NT2/D1 (cell line): ENCODE measurements at regions not wholly inside any gene's neighbourhood (a gene's known extent, or its start where the extent isn't known, plus 50 kb on each side); places are given as distances from the start of the nearest gene placed in this dataset.

ENCODE experiments used
- SUZ12 ChIP-seq: IDR thresholded peaks from 2 replicates; pipeline ENCODE4 v1.6.1; 2011; ENCODE audit not compliant: insufficient read length, insufficient read depth; ENCODE audit errors: extremely low read depth
- YY1 ChIP-seq: IDR thresholded peaks from 2 replicates; pipeline ENCODE4 v1.6.1; 2011; ENCODE audit not compliant: insufficient read length, insufficient read depth
- ZNF274 ChIP-seq: IDR thresholded peaks from 2 replicates; pipeline ENCODE4 v1.6.1; 2011; ENCODE audit warnings: mild to moderate bottlenecking, low read depth, low read length

DNA sequence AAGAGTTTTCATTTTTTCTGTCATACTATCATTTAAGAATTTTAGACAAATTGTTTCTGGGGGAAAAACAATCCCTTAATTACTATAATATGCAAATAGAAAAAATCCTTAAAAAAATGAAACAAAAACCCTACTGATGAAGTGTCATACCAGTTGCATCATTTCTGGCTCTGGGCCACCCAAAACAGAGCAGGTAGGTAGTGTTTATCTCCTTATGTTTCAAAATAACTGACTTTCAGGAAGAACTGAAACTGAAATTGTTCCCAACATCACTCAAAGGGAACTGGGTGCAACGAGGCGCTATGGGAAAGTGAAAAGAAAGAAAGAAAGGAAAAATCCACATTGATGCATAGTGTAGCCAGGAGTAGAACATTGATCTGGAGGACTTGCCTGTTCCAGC lies 653.1 kb upstream of the SOX9 start:
- TF ChIP-seq YY1: no peak
- no peak for TF ChIP-seq ZNF274
- no peak for TF ChIP-seq SUZ12
